Spleen (tissue), 7 donors: ENCODE measurements at regions not wholly inside any gene's neighbourhood (a gene's known extent, or its start where the extent isn't known, plus 50 kb on each side); places are given as distances from the start of the nearest gene placed in this dataset.

Experiments used
- POLR2A ChIP-seq, 3 donors: fragments of 450-650 bp; IDR thresholded peaks; one replicate each; pipeline ENCODE4 v1.5.1; 2017; ENCODE audit warnings: antibody characterized with exemption in 3 of 3, mild to moderate bottlenecking in 1 of 3
- TF ChIP-seq, protein P1 (sequence below), 11 experiments: fragments of 200-600 bp in 7 of 11; fragments of 450-650 bp in 4 of 11; sonication (generic) in 4 of 11; IDR thresholded peaks in 8 of 11; conservative IDR thresholded peaks in 3 of 11; 1 replicate in 7 of 11; 2 replicates in 4 of 11; pipeline versions ENCODE4 v1.4.0 to v1.8.0; 2016 to 2021; ENCODE audit warnings: antibody characterized with exemption in 11 of 11, inconsistent platforms in 4 of 11, mild to moderate bottlenecking in 1 of 11
- donor health status: DM: no; HTN: no; CAD: no; lungs with moderate emphysema.
- donor health status: DM: no; HTN: no; CAD: no.
- donor health status: DM: no; HTN: no; CAD: no.

DNA sequence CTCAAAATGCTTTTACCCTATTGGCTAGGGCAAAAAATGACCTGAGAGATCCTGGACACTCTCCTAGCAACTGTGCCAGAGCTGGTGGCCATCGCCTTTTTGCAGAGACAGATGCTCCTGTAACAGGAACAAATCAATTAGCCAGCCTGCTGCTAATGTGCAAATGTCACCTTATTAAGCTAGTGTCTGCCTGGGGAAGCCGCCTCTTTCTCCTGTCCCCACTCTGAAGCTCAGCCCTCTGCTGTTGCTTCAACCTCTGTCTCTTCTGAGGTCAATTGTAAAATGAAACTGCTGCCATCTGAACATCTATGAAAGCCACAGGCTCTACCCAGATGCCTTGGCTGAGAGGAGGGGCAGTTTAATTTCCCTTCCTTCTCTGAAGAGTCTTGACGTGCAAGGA is 85.5 kb upstream of the CACNA1E start:
- TF ChIP-seq, protein P1, sequence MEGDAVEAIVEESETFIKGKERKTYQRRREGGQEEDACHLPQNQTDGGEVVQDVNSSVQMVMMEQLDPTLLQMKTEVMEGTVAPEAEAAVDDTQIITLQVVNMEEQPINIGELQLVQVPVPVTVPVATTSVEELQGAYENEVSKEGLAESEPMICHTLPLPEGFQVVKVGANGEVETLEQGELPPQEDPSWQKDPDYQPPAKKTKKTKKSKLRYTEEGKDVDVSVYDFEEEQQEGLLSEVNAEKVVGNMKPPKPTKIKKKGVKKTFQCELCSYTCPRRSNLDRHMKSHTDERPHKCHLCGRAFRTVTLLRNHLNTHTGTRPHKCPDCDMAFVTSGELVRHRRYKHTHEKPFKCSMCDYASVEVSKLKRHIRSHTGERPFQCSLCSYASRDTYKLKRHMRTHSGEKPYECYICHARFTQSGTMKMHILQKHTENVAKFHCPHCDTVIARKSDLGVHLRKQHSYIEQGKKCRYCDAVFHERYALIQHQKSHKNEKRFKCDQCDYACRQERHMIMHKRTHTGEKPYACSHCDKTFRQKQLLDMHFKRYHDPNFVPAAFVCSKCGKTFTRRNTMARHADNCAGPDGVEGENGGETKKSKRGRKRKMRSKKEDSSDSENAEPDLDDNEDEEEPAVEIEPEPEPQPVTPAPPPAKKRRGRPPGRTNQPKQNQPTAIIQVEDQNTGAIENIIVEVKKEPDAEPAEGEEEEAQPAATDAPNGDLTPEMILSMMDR (IDR thresholded peaks at IDR 0.05 in 8 of 11, conservative IDR thresholded peaks at IDR 0.05 in 3 of 11) = no peak
- TF ChIP-seq POLR2A (IDR thresholded peaks at IDR 0.05) = no peak
